Activated naive CD8-positive, alpha-beta T cell treated with anti-CD3 and anti-CD28 coated beads for 36 hours (primary cell): ENCODE measurements at regions not wholly inside any gene's neighbourhood (a gene's known extent, or its start where the extent isn't known, plus 50 kb on each side); places are given as distances from the start of the nearest gene placed in this dataset.

Source experiments
- DNase-seq: peaks from one replicate; pipeline ENCODE4 v3.0.0; 2021
- H3K27ac Mint-ChIP-seq: one replicate; pipeline ENCODE4 v1.8.0; 2022; ENCODE audit warnings: mild to moderate bottlenecking, moderate library complexity, mixed read lengths
- H3K27me3 Mint-ChIP-seq: one replicate; pipeline ENCODE4 v1.8.0; 2022; ENCODE audit warnings: mild to moderate bottlenecking, mixed read lengths
- H3K36me3 Mint-ChIP-seq: one replicate; pipeline ENCODE4 v1.8.0; 2021; ENCODE audit warnings: mild to moderate bottlenecking, mixed read lengths
- H3K4me1 Mint-ChIP-seq: one replicate; pipeline ENCODE4 v1.8.0; 2021; ENCODE audit warnings: mixed read lengths
- H3K4me3 Mint-ChIP-seq: one replicate; pipeline ENCODE4 v1.8.0; 2022; ENCODE audit warnings: mild to moderate bottlenecking, moderate library complexity, mixed read lengths
- H3K9me3 Mint-ChIP-seq: one replicate; pipeline ENCODE4 v1.8.0; 2022; ENCODE audit warnings: mixed read lengths

- Mint-ChIP-seq H3K9me3 (peaks cover 3% of the 10 kb centered on the region), H3K4me1 (peaks cover 16% of the 10 kb centered on the region), H3K36me3 (no peaks in the 10 kb centered on the region), H3K4me3 (no peak overlapping the region), H3K27ac (no peak overlapping the region), H3K27me3 (peaks cover 6% of the 10 kb centered on the region)
- DNase-seq, result no peak
Observed at GRCh38 chr3:66606126-66606525, 105.3 kb upstream of the LRIG1 start.

- Mint-ChIP-seq H3K9me3 (peaks cover 3% of the 10 kb centered on the region), H3K4me1 (peaks cover 16% of the 10 kb centered on the region), H3K27ac (no peak overlapping the region), H3K27me3 (peaks cover 3% of the 10 kb centered on the region), H3K4me3 (no peak overlapping the region), H3K36me3 (no peaks in the 10 kb centered on the region)
- DNase-seq, result no peak
Observed at GRCh38 chr3:66606868-66607267, 106.0 kb upstream of the LRIG1 start.

GRCh38 chr3:66609660-66610561 lies 109.1 kb upstream of the LRIG1 start:
- Mint-ChIP-seq H3K4me3 (no peak overlapping the region), H3K27me3 (no peaks in the 10 kb centered on the region), H3K36me3 (no peaks in the 10 kb centered on the region), H3K9me3 (peaks cover 3% of the 10 kb centered on the region), H3K27ac (no peak overlapping the region), H3K4me1 (peaks cover 2% of the 10 kb centered on the region)
- no peak for DNase-seq

GRCh38 chr3:66610562-66610909 lies 109.7 kb upstream of the LRIG1 start:
- no peaks in the 10 kb centered on the region for H3K36me3 Mint-ChIP-seq
- H3K4me3 Mint-ChIP-seq, result no peak overlapping the region
- H3K27ac Mint-ChIP-seq, result no peak overlapping the region
- H3K27me3 Mint-ChIP-seq, result no peaks in the 10 kb centered on the region
- no peak for DNase-seq
- peaks cover 3% of the 10 kb centered on the region for H3K9me3 Mint-ChIP-seq
- H3K4me1 Mint-ChIP-seq, result peaks cover 5% of the 10 kb centered on the region

- no peaks in the 10 kb centered on the region for H3K36me3 Mint-ChIP-seq
- H3K4me3 Mint-ChIP-seq, result no peak overlapping the region
- no peaks in the 10 kb centered on the region for H3K9me3 Mint-ChIP-seq
- peaks cover 8% of the 10 kb centered on the region for H3K4me1 Mint-ChIP-seq
- H3K27me3 Mint-ChIP-seq, result no peaks in the 10 kb centered on the region
- DNase-seq, result no peak
- no peak overlapping the region for H3K27ac Mint-ChIP-seq
Observed at GRCh38 chr3:66615643-66616301, 115.0 kb upstream of the LRIG1 start.

- no peak for DNase-seq
- Mint-ChIP-seq H3K36me3 (no peaks in the 10 kb centered on the region), H3K27me3 (no peaks in the 10 kb centered on the region), H3K27ac (no peak overlapping the region), H3K9me3 (no peaks in the 10 kb centered on the region), H3K4me1 (peaks cover 8% of the 10 kb centered on the region), H3K4me3 (no peak overlapping the region)
Observed at GRCh38 chr3:66617351-66617750, 116.5 kb upstream of the LRIG1 start.

- no peaks in the 10 kb centered on the region for H3K36me3 Mint-ChIP-seq
- no peak for DNase-seq
- H3K4me1 Mint-ChIP-seq, result peaks cover 8% of the 10 kb centered on the region
- no peak overlapping the region for H3K27ac Mint-ChIP-seq
- H3K27me3 Mint-ChIP-seq, result no peaks in the 10 kb centered on the region
- H3K9me3 Mint-ChIP-seq, result no peaks in the 10 kb centered on the region
- H3K4me3 Mint-ChIP-seq, result no peak overlapping the region
Observed at GRCh38 chr3:66618066-66618465, 117.2 kb upstream of the LRIG1 start.

GRCh38 chr3:66620296-66620695 lies 119.5 kb upstream of the LRIG1 start:
- Mint-ChIP-seq H3K9me3 (no peaks in the 10 kb centered on the region), H3K4me3 (no peak overlapping the region), H3K27me3 (no peaks in the 10 kb centered on the region), H3K4me1 (peaks cover 3% of the 10 kb centered on the region), H3K27ac (no peak overlapping the region), H3K36me3 (no peaks in the 10 kb centered on the region)
- DNase-seq, result no peak

GRCh38 chr3:66622756-66623457 lies 122.1 kb upstream of the LRIG1 start:
- Mint-ChIP-seq H3K36me3 (no peaks in the 10 kb centered on the region), H3K4me3 (no peak overlapping the region)

GRCh38 chr3:66625505-66626216 lies 124.8 kb upstream of the LRIG1 start:
- no peak for DNase-seq
- Mint-ChIP-seq H3K9me3 (no peaks in the 10 kb centered on the region), H3K27me3 (no peaks in the 10 kb centered on the region), H3K27ac (no peak overlapping the region), H3K4me3 (no peak overlapping the region), H3K36me3 (no peaks in the 10 kb centered on the region), H3K4me1 (no peaks in the 10 kb centered on the region)

More at GRCh38 chr3:66622756-66623457, 122.1 kb upstream of the LRIG1 start:
- no peak for DNase-seq
- Mint-ChIP-seq H3K27ac (no peak overlapping the region), H3K4me1 (no peaks in the 10 kb centered on the region), H3K9me3 (no peaks in the 10 kb centered on the region), H3K27me3 (no peaks in the 10 kb centered on the region)

- Mint-ChIP-seq H3K27ac (no peak overlapping the region), H3K9me3 (no peaks in the 10 kb centered on the region), H3K4me1 (no peaks in the 10 kb centered on the region), H3K27me3 (no peaks in the 10 kb centered on the region), H3K36me3 (no peaks in the 10 kb centered on the region), H3K4me3 (no peak overlapping the region)
- no peak for DNase-seq
Observed at GRCh38 chr3:66629150-66629981, 128.5 kb upstream of the LRIG1 start.

- H3K4me3 Mint-ChIP-seq, result no peak overlapping the region
- H3K9me3 Mint-ChIP-seq, result no peaks in the 10 kb centered on the region
- H3K4me1 Mint-ChIP-seq, result no peaks in the 10 kb centered on the region
- no peaks in the 10 kb centered on the region for H3K36me3 Mint-ChIP-seq
- no peak for DNase-seq
- H3K27me3 Mint-ChIP-seq, result no peaks in the 10 kb centered on the region
- H3K27ac Mint-ChIP-seq, result no peak overlapping the region
Observed at GRCh38 chr3:66629982-66630368, 129.2 kb upstream of the LRIG1 start.

GRCh38 chr3:66633402-66634381 lies 132.9 kb upstream of the LRIG1 start:
- H3K9me3 Mint-ChIP-seq, result no peaks in the 10 kb centered on the region
- H3K27me3 Mint-ChIP-seq, result no peaks in the 10 kb centered on the region
- H3K27ac Mint-ChIP-seq, result no peak overlapping the region
- H3K4me3 Mint-ChIP-seq, result no peak overlapping the region
- no peaks in the 10 kb centered on the region for H3K36me3 Mint-ChIP-seq
- peaks cover 3% of the 10 kb centered on the region for H3K4me1 Mint-ChIP-seq
- no peak for DNase-seq
